B cell (primary cell): ENCODE measurements at regions not wholly inside any gene's neighbourhood (a gene's known extent, or its start where the extent isn't known, plus 50 kb on each side); places are given as distances from the start of the nearest gene placed in this dataset.

Experiments used
- CTCF ChIP-seq: fragments of 200-600 bp; IDR thresholded peaks from one replicate; pipeline ENCODE4 v1.8.0; 2022; ENCODE audit warnings: antibody characterized with exemption, mild to moderate bottlenecking
- EZH2 ChIP-seq: IDR thresholded peaks from 2 replicates; pipeline ENCODE4 v1.6.1; 2012; ENCODE audit warnings: borderline replicate concordance, low read depth, mild to moderate bottlenecking, moderate library complexity, low read length; ENCODE audit not compliant: insufficient read depth, poor library complexity, severe bottlenecking

GRCh38 chr16:87067836-87068761, 249.1 kb downstream of the C16orf95 start:
- no peak for TF ChIP-seq CTCF
- TF ChIP-seq EZH2: no peak
